ENCODE measurements at regions not wholly inside any gene's neighbourhood (a gene's known extent, or its start where the extent isn't known, plus 50 kb on each side); places are given as distances from the start of the nearest gene placed in this dataset.
A peak's percentile ranks its signal among the peaks of the same experiment; 100 is the strongest.

DNA sequence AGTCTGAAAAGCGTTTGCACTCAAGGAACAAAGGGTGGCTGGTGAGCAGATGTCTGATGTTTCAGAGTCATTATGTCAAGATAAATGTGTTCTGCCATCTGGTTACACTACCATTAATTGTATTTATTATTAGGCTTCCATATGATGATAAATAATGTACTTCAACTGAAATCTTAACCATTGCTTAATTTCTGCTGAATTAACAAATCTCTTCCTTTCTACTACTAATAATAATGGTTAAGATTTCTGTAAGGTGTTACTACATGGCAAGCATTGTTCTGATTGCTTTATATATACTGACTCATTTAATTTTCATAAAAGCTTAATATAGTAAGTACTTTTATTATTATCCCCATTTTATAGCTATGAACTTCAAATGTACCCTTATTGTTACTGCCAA is 68.4 kb upstream of the GALNT15 start:
- intact Hi-C loops (cut with DNase I): no loop called here
- Histone ChIP-seq H3K4me3 (no peak overlapping the region), H3K27me3 (no peaks in the 10 kb centered on the region), H3K36me3 (no peaks in the 10 kb centered on the region), H3K9me3 (peaks cover 0 to under 1% (median 0%) of the 10 kb centered on the region in 3 donors), H3K4me1 (peaks cover 0 to 8% (median 7%) of the 10 kb centered on the region in 3 donors), H3K27ac (no peak overlapping the region)
- no peak for TF ChIP-seq POLR2A (IDR thresholded peaks at IDR 0.05)
- TF ChIP-seq, protein P1, sequence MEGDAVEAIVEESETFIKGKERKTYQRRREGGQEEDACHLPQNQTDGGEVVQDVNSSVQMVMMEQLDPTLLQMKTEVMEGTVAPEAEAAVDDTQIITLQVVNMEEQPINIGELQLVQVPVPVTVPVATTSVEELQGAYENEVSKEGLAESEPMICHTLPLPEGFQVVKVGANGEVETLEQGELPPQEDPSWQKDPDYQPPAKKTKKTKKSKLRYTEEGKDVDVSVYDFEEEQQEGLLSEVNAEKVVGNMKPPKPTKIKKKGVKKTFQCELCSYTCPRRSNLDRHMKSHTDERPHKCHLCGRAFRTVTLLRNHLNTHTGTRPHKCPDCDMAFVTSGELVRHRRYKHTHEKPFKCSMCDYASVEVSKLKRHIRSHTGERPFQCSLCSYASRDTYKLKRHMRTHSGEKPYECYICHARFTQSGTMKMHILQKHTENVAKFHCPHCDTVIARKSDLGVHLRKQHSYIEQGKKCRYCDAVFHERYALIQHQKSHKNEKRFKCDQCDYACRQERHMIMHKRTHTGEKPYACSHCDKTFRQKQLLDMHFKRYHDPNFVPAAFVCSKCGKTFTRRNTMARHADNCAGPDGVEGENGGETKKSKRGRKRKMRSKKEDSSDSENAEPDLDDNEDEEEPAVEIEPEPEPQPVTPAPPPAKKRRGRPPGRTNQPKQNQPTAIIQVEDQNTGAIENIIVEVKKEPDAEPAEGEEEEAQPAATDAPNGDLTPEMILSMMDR (IDR thresholded peaks at IDR 0.05): no peak
- whole genome bisulfite sequencing, 2 donors: 86 to 95% methylated on average over 1 of the region's 1 CpG
- no peak for DNase-seq

DNA sequence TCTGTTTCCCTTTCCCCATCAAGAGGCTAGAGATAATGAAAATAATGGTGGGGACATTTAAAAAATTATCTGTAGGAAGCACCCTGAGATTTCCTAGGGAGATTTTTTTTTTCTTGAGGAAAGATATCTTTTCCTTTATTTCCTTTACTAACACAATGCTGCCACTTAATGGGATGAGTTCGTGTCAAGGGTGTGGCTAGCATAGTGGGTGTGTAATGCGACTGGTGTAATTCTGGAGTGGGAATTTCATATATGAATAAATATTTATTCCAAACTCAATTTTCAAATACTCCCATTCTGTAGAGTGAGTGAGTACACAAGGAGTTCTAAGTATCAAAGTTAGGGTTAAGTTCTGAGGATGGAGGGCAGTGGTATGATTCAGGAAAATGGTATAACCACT is 66.1 kb upstream of the GALNT15 start:
- Histone ChIP-seq H3K4me1 (no peaks in the 10 kb centered on the region), H3K9me3 (no peaks in the 10 kb centered on the region), H3K36me3 (no peaks in the 10 kb centered on the region), H3K4me3 (no peak overlapping the region), H3K27ac (no peak overlapping the region), H3K27me3 (no peaks in the 10 kb centered on the region)
- intact Hi-C loops (cut with DNase I): no loop called here
- DNase-seq: no peak
- WGBS, 2 donors: 39 to 69% methylated on average over 2 of the region's 2 CpGs
- TF ChIP-seq POLR2A (IDR thresholded peaks at IDR 0.05): no peak
- TF ChIP-seq, protein P1 (IDR thresholded peaks at IDR 0.05): no peak

DNA sequence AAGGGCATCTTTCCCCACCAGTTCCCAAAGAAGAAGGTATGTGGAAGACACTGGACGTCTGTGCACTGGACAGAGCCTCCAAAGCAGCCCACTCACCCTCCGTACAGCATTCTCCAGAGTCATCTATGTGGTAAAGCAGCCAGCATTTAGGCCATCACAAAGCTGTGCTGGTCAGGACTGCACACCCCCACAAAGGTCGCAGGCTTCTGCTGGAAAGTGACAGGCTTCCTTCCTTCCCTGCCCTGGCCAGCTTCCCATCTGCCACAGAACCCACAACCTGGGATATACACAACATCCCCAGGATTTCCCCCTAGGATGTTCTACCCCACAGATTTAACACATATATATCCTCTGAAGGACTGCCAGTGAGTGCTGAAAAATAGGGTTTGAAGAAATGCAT is 64.6 kb upstream of the GALNT15 start:
- no peak overlapping the region for H3K27ac ChIP-seq
- 65 to 66% methylated on average over 3 of the region's 3 CpGs for WGBS, 2 donors
- intact Hi-C loops (cut with DNase I): no loop called here
- H3K4me1 ChIP-seq: no peaks in the 10 kb centered on the region
- H3K36me3 ChIP-seq: no peaks in the 10 kb centered on the region
- DNase-seq: no peak
- no peak overlapping the region for H3K4me3 ChIP-seq
- H3K27me3 ChIP-seq: no peaks in the 10 kb centered on the region
- no peak for TF ChIP-seq POLR2A (IDR thresholded peaks at IDR 0.05)
- TF ChIP-seq, protein P1 (IDR thresholded peaks at IDR 0.05): no peak
- H3K9me3 ChIP-seq: no peaks in the 10 kb centered on the region

DNA sequence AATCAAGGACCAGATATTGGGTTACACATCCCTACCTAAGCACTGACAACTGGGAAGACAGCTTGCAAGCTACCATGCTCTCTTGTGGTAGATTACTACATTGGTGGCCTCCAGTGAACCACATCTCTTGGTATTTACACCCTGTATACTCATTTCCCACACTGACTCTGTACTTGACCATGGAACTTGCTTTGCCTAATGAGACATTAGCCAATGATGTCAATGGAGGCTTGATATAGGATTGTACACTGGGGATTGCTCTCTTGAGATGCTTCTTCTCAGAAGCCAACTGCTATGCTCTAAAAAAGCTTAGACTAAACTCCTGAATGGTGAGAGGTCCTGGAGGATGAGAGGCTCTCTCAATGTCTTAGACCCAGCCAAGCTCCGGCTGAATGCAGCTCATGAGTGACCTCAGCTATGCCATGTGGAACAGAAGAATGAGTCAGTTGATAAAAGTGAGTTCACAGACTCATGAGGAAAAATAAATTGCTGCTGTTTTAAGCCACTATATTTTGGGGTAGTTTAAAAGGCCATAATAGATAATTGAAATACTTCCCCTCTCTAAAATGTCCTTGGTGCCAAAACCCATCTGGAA is 61.5 kb upstream of the GALNT15 start:
- Histone ChIP-seq H3K4me3 (no peak overlapping the region), H3K27me3 (no peaks in the 10 kb centered on the region), H3K4me1 (no peaks in the 10 kb centered on the region), H3K27ac (peak overlapping the region in 3 of 4 donors; percentile 20 to 65 (median 59)), H3K9me3 (no peaks in the 10 kb centered on the region), H3K36me3 (no peaks in the 10 kb centered on the region)
- DNase-seq: no peak
- intact Hi-C loops (cut with DNase I): no loop called here
- WGBS, 2 donors: 50 to 80% methylated on average over 1 of the region's 1 CpG
- TF ChIP-seq, protein P1 (IDR thresholded peaks at IDR 0.05): no peak
- TF ChIP-seq POLR2A (IDR thresholded peaks at IDR 0.05): no peak

DNA sequence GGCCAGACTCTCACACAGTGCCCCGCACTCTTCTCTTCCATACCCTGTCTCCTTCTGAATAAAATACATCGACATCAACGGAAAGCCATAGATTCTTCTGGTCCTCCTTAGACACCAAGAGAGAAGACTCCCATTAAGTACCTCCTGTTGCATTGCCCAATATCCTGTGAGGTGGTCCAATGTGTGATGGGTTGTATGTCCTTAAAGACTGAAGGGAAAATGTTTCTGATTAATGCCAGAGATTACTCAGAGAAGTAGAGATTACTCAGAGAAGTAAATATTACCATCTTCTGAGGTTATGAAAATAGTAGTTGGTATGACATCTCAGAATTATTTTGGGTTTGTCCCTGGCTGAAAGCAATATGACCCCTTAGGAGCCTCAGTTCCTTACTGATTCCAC is 60.8 kb upstream of the GALNT15 start:
- WGBS, 2 donors: 71 to 100% methylated on average over 3 of the region's 3 CpGs
- Histone ChIP-seq H3K4me3 (no peak overlapping the region), H3K27me3 (no peaks in the 10 kb centered on the region), H3K27ac (peak overlapping the region in 3 of 4 donors; percentile 16 to 65 (median 59)), H3K9me3 (no peaks in the 10 kb centered on the region), H3K4me1 (no peaks in the 10 kb centered on the region), H3K36me3 (no peaks in the 10 kb centered on the region)
- intact Hi-C loops (cut with DNase I): no loop called here
- no peak for TF ChIP-seq POLR2A (IDR thresholded peaks at IDR 0.05)
- TF ChIP-seq, protein P1 (IDR thresholded peaks at IDR 0.05): no peak
- no peak for DNase-seq
